HepG2 (cell line): ENCODE measurements at regions not wholly inside any gene's neighbourhood (a gene's known extent, or its start where the extent isn't known, plus 50 kb on each side); places are given as distances from the start of the nearest gene placed in this dataset.

ENCODE experiments used
- ATAC-seq: fragments of 200-7000 bp; cut with Tn5 transposase; 3 replicates; pipeline ENCODE4 v1.9.1; 2020; ENCODE audit warnings: mild to moderate bottlenecking, moderate library complexity
- BruUV-seq: library from RNA; stranded (reverse); fragments of 400-500 nt; replicated peaks from 2 replicates; lab custom pipeline; 2021; lab: Mats Ljungman, UMichigan
- CTCF ChIA-PET: fragments of 300-600 bp; formaldehyde crosslinking; extraction: SDS; loops from one replicate; lab custom pipeline; 2021; ENCODE audit warnings: low total read pairs, inconsistent platforms, low intra/inter-chr PET ratio; lab: Yijun Ruan, JAX
- POLR2A ChIA-PET: fragments of 350-600 bp; sonication (Branson Sonifier 250); formaldehyde crosslinking; loops from one replicate; lab custom pipeline; 2020; ENCODE audit warnings: antibody characterized with exemption, inconsistent platforms; lab: Yijun Ruan, JAX
- DNase-seq: peaks from one replicate; pipeline ENCODE4 v3.0.0-alpha.2; 2015; ENCODE audit warnings: low spot score
- FAIRE-seq: peaks from 3 replicates; lab custom pipeline; 2011; peaks lifted over from hg19 to GRCh38; lab: Jason Lieb, UNC
- H2AFZ ChIP-seq: one replicate; pipeline ENCODE4 v1.6.1; 2011; ENCODE audit warnings: low read length, inconsistent platforms
- H3K27ac ChIP-seq: fragments of 300-600 bp; 3 replicates; pipeline ENCODE4 v1.8.0; 2011; ENCODE audit warnings: mixed run types, mild to moderate bottlenecking, mixed read lengths, low read length, inconsistent platforms; ENCODE audit not compliant: insufficient read depth; ENCODE audit errors: extremely low read length
- H3K27me3 ChIP-seq, 2 experiments: fragments of 200-600 bp in 1 of 2; 2 replicates in 1 of 2; 3 replicates in 1 of 2; pipeline versions ENCODE4 v1.6.0 to v1.8.0; 2011; ENCODE audit warnings: low read length in 2 of 2, mild to moderate bottlenecking in 2 of 2, moderate library complexity in 2 of 2, inconsistent platforms in 1 of 2; ENCODE audit not compliant: insufficient read depth in 2 of 2, control insufficient read depth in 1 of 2
- H3K36me3 ChIP-seq, 2 experiments: fragments of 200-600 bp in 1 of 2; replicated peaks in 1 of 2; 2 replicates in 1 of 2; 3 replicates in 1 of 2; pipeline versions ENCODE4 v1.5.1 to v1.8.0; 2011; ENCODE audit warnings: low read length in 2 of 2, inconsistent platforms in 1 of 2; ENCODE audit not compliant: insufficient read depth in 2 of 2, control insufficient read depth in 1 of 2
- H3K4me1 ChIP-seq: 2 replicates; pipeline ENCODE4 v1.5.1; 2012; ENCODE audit warnings: low read length, inconsistent platforms; ENCODE audit not compliant: insufficient read depth
- H3K4me2 ChIP-seq: 2 replicates; pipeline ENCODE4 v1.6.0; 2011; ENCODE audit warnings: low read depth, low read length, inconsistent platforms
- H3K4me3 ChIP-seq, 3 experiments: fragments of 200-600 bp in 1 of 3; sonication (generic), shearing (Covaris generic) in 1 of 3; replicated peaks in 1 of 3; 2 replicates each; pipeline ENCODE4 v1.5.1; 2011 to 2016; ENCODE audit warnings: low read length in 3 of 3, inconsistent platforms in 2 of 3, low read depth in 2 of 3, mild to moderate bottlenecking in 2 of 3, control low read depth in 1 of 3, mixed read lengths in 1 of 3; ENCODE audit not compliant: insufficient read depth in 1 of 3
- H3K79me2 ChIP-seq: one replicate; pipeline ENCODE4 v1.6.1; 2011; ENCODE audit warnings: low read length, inconsistent platforms; ENCODE audit not compliant: insufficient read depth
- H3K9ac ChIP-seq: 2 replicates; pipeline ENCODE4 v1.6.0; 2011; ENCODE audit warnings: mild to moderate bottlenecking, low read depth, low read length, inconsistent platforms; ENCODE audit not compliant: insufficient read depth
- H3K9me3 ChIP-seq: 2 replicates; pipeline ENCODE4 v1.5.1; 2012; ENCODE audit warnings: mild to moderate bottlenecking, low read length
- H4K20me1 ChIP-seq: 2 replicates; pipeline ENCODE4 v1.6.0; 2011; ENCODE audit warnings: inconsistent platforms, mild to moderate bottlenecking, low read length, moderate library complexity; ENCODE audit not compliant: insufficient read depth
- DMAP1 ChIP-seq: IDR thresholded peaks from 2 replicates; pipeline ENCODE4 v1.6.1; 2016
- MBNL3 ChIP-seq: fragments of 250-450 bp; sonication (Bioruptor Pico); conservative IDR thresholded peaks from 2 replicates; pipeline ENCODE4 v1.8.0; 2022; ENCODE audit warnings: mild to moderate bottlenecking, inconsistent platforms
- RBM39 ChIP-seq: fragments of 200-400 bp; formaldehyde crosslinking; IDR thresholded peaks from one replicate; pipeline ENCODE4 v1.6.1; 2018; ENCODE audit warnings: antibody characterized with exemption, mild to moderate bottlenecking, low read depth, low read length; ENCODE audit not compliant: poor library complexity, severe bottlenecking
- REXO4 ChIP-seq: sonication (generic); formaldehyde crosslinking; IDR thresholded peaks from 2 replicates; pipeline ENCODE4 v1.8.0; 2022; ENCODE audit warnings: missing genetic modification reagents, mild to moderate bottlenecking, borderline replicate concordance
- SMAD1 ChIP-seq: sonication (generic); formaldehyde crosslinking; IDR thresholded peaks from 2 replicates; pipeline ENCODE4 v1.4.0; 2020; ENCODE audit warnings: missing genetic modification reagents, low read depth, mild to moderate bottlenecking, borderline replicate concordance
- TRIM24 ChIP-seq: sonication (generic); formaldehyde crosslinking; IDR thresholded peaks from 2 replicates; pipeline ENCODE4 v1.8.0; 2022; ENCODE audit warnings: mild to moderate bottlenecking, missing genetic modification reagents
- ZNF207 ChIP-seq: fragments of 450-650 bp; IDR thresholded peaks from 2 replicates; pipeline ENCODE4 v1.6.1; 2016; ENCODE audit warnings: antibody characterized with exemption, borderline replicate concordance
- ZNF430 ChIP-seq: sonication (generic); formaldehyde crosslinking; IDR thresholded peaks from 2 replicates; pipeline ENCODE4 v1.9.0; 2021; ENCODE audit warnings: mild to moderate bottlenecking, missing genetic modification reagents
- ZNF619 ChIP-seq: sonication (generic); formaldehyde crosslinking; IDR thresholded peaks from 2 replicates; pipeline ENCODE4 v1.4.0; 2020; ENCODE audit warnings: mild to moderate bottlenecking, missing genetic modification reagents
- WGBS: methylation state at CpG from one replicate; pipeline ENCODE4 v1.1.6; 2017; ENCODE audit warnings: low lambda C conversion rate; 5-methylcytosine and 5-hydroxymethylcytosine counted together
- in situ Hi-C: cut with HindIII; loops from 2 replicates; pipeline ENCODE4 v1.10.0; 2017; ENCODE audit warnings: low pct_unique_long_range_greater_than_20kb; ENCODE audit not compliant: extremely low pct_ligation_motif_present
- intact Hi-C: fragments of 100-400 bp; cut with micrococcal nuclease; formaldehyde crosslinking; loops from one replicate; pipeline ENCODE4 v1.10.0; 2022; ENCODE audit not compliant: unreplicated experiment
- TF ChIP-seq, protein P1 (sequence below): sonication (generic); formaldehyde crosslinking; IDR thresholded peaks from 2 replicates; pipeline ENCODE4; 2020; ENCODE audit warnings: missing genetic modification reagents, mild to moderate bottlenecking, borderline replicate concordance

GRCh38 chr12:25659621-25660020 is 106.5 kb upstream of the LMNTD1 start:
- no peak overlapping the region for H3K27ac ChIP-seq
- no peaks in the 10 kb centered on the region for H3K9me3 ChIP-seq
- no peaks in the 10 kb centered on the region for H3K79me2 ChIP-seq
- H3K4me1 ChIP-seq, result no peaks in the 10 kb centered on the region
- POLR2A ChIA-PET, result no interaction called here
- TF ChIP-seq REXO4 (CRISPR knock-in tag) (no peak), SMAD1 (CRISPR knock-in tag) (no peak), TRIM24 (CRISPR knock-in tag) (no peak), MBNL3 (CRISPR knock-in tag) (no peak), ZNF430 (CRISPR knock-in tag) (no peak), ZNF207 (no peak), RBM39 (no peak), ZNF619 (no peak)
- no peak overlapping the region for H3K4me3 ChIP-seq
- intact Hi-C loops (no loop called here), in situ Hi-C loops (no loop called here)
- DNase-seq (no peak), ATAC-seq (no peak), FAIRE-seq (no peak)
- 0% methylated on average over 2 of the region's 2 CpGs for WGBS
- no TSS peak for BruUV-seq
- no peaks in the 10 kb centered on the region for H3K27me3 ChIP-seq
- CTCF ChIA-PET, result no interaction called here
- no peak overlapping the region for H2AFZ ChIP-seq
- H3K4me2 ChIP-seq, result no peak overlapping the region
- no peaks in the 10 kb centered on the region for H4K20me1 ChIP-seq
- H3K9ac ChIP-seq, result no peak overlapping the region
- H3K36me3 ChIP-seq, result no peaks in the 10 kb centered on the region

DNA sequence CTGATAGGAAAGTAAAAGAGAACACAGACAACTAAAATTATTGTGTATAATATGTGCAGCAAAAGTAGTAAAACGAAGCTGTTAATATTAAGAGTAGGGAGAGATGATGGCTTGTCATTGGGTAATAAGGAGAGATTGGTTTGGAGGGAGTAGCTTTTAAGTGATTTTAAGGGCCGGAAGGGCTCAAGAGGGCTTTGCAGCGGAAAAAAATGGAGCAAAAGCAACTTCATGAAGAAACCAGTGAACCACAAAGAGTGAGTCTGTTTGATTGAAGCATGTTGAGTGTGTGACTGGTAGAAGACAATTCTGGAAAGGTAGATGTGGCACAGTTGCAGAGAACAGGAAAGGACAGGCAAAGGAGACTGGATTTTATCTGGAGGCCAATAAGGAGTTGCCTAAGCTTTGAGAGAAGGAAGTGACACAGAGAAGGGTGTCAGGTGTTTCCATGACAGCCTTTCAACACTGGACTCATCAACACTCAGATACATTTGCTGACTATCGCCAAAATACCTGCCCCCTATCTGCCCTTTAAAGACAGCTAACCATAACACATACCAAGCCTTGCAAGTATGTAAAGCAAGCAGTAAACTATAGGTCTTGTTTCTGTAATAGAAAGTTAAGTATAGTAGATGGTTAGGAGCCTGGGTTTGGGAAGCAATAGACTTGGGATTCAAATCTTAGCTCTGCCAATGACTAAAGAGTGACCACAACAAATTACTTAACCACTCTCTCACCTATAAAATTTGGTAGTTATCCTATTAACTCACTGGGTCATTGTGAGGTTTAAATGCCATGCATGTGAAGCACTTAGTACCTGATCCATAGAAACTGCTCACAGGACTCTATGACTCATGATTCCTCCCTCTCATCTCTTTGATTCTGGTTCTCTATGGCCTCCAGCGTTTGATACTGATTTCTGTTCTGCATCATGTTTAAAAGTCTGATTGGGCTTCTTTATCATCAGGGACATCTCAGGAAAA is 117.3 kb upstream of the LMNTD1 start:
- Histone ChIP-seq H3K4me3 (no peak overlapping the region), H3K27ac (no peak overlapping the region), H2AFZ (no peak overlapping the region), H3K36me3 (no peaks in the 10 kb centered on the region), H3K9ac (no peak overlapping the region), H3K9me3 (no peaks in the 10 kb centered on the region), H3K79me2 (no peaks in the 10 kb centered on the region), H3K4me1 (no peaks in the 10 kb centered on the region), H3K27me3 (no peaks in the 10 kb centered on the region), H3K4me2 (no peak overlapping the region), H4K20me1 (no peaks in the 10 kb centered on the region)
- intact Hi-C loops (no loop called here), in situ Hi-C loops (no loop called here)
- DNase-seq, result no peak
- no TSS peak for BruUV-seq
- no peak for FAIRE-seq
- 3% methylated on average over 5 of the region's 5 CpGs for WGBS
- no peak for ATAC-seq
- ChIA-PET POLR2A (no interaction called here), CTCF (no interaction called here)
- no peak for TF ChIP-seq DMAP1 (CRISPR knock-in tag)
- TF ChIP-seq, protein P1, sequence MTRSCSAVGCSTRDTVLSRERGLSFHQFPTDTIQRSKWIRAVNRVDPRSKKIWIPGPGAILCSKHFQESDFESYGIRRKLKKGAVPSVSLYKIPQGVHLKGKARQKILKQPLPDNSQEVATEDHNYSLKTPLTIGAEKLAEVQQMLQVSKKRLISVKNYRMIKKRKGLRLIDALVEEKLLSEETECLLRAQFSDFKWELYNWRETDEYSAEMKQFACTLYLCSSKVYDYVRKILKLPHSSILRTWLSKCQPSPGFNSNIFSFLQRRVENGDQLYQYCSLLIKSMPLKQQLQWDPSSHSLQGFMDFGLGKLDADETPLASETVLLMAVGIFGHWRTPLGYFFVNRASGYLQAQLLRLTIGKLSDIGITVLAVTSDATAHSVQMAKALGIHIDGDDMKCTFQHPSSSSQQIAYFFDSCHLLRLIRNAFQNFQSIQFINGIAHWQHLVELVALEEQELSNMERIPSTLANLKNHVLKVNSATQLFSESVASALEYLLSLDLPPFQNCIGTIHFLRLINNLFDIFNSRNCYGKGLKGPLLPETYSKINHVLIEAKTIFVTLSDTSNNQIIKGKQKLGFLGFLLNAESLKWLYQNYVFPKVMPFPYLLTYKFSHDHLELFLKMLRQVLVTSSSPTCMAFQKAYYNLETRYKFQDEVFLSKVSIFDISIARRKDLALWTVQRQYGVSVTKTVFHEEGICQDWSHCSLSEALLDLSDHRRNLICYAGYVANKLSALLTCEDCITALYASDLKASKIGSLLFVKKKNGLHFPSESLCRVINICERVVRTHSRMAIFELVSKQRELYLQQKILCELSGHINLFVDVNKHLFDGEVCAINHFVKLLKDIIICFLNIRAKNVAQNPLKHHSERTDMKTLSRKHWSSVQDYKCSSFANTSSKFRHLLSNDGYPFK (CRISPR knock-in tag), result no peak
